Activated T-cell treated with anti-CD3 and anti-CD28 coated beads, Interleukin-2, amount 50 U/mL, for 72 hours (primary cell): ENCODE measurements at regions not wholly inside any gene's neighbourhood (a gene's known extent, or its start where the extent isn't known, plus 50 kb on each side); places are given as distances from the start of the nearest gene placed in this dataset.

Source experiments
- ATAC-seq, 2 donors: fragments of 150-1000 bp; cut with Tn5 transposase; replicated peaks in 1 of 2; 2 replicates each; pipeline ENCODE4 v1.10.0; 2021; ENCODE audit warnings: moderate library complexity in 2 of 2, mild to moderate bottlenecking in 1 of 2
- DNase-seq, 2 donors: peaks; one replicate each; pipeline ENCODE4 v3.0.0; 2021 to 2022; ENCODE audit warnings: mixed read lengths in 1 of 2
- H3K27ac Mint-ChIP-seq: one replicate; pipeline ENCODE4 v1.8.0; 2022; ENCODE audit warnings: mild to moderate bottlenecking, moderate library complexity, mixed read lengths
- H3K27me3 Mint-ChIP-seq: one replicate; pipeline ENCODE4 v1.8.0; 2022; ENCODE audit warnings: low read depth, mixed read lengths
- H3K36me3 Mint-ChIP-seq, 2 donors: one replicate each; pipeline ENCODE4 v1.8.0; 2022; ENCODE audit warnings: mixed read lengths in 2 of 2, mild to moderate bottlenecking in 1 of 2; ENCODE audit not compliant: insufficient read depth in 2 of 2
- H3K4me1 Mint-ChIP-seq: one replicate; pipeline ENCODE4 v1.8.0; 2022; ENCODE audit warnings: low read depth, mixed read lengths
- H3K4me3 Mint-ChIP-seq, 2 donors: one replicate each; pipeline ENCODE4 v1.8.0; 2022; ENCODE audit warnings: mild to moderate bottlenecking in 2 of 2, mixed read lengths in 2 of 2, moderate library complexity in 2 of 2
- H3K9me3 Mint-ChIP-seq, 2 donors: one replicate each; pipeline ENCODE4 v1.8.0; 2022; ENCODE audit warnings: mixed read lengths in 2 of 2

DNA sequence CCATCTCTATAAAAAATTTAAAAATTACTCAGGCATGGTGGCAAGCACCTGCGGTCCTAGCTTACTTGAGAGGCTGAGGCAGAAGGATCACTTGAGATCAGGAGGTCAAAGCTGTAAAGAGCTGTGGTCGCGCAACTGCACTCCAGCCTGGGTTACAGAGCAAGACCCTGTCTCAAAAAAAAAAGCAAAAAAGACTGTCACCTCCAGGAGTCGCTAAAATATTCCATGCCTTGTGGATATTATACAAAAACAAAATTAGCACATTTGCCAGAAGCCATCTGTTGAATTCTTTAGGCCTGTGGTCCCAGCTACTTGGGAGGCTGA is 87.0 kb upstream of the SDK1 start:
- Mint-ChIP-seq H3K4me1 (peaks cover 10% of the 10 kb centered on the region), H3K36me3 (no peaks in the 10 kb centered on the region), H3K4me3 (no peak overlapping the region), H3K27me3 (peaks cover 14% of the 10 kb centered on the region), H3K27ac (no peak overlapping the region), H3K9me3 (no peaks in the 10 kb centered on the region)
- DNase-seq (no peak), ATAC-seq (no peak)

DNA sequence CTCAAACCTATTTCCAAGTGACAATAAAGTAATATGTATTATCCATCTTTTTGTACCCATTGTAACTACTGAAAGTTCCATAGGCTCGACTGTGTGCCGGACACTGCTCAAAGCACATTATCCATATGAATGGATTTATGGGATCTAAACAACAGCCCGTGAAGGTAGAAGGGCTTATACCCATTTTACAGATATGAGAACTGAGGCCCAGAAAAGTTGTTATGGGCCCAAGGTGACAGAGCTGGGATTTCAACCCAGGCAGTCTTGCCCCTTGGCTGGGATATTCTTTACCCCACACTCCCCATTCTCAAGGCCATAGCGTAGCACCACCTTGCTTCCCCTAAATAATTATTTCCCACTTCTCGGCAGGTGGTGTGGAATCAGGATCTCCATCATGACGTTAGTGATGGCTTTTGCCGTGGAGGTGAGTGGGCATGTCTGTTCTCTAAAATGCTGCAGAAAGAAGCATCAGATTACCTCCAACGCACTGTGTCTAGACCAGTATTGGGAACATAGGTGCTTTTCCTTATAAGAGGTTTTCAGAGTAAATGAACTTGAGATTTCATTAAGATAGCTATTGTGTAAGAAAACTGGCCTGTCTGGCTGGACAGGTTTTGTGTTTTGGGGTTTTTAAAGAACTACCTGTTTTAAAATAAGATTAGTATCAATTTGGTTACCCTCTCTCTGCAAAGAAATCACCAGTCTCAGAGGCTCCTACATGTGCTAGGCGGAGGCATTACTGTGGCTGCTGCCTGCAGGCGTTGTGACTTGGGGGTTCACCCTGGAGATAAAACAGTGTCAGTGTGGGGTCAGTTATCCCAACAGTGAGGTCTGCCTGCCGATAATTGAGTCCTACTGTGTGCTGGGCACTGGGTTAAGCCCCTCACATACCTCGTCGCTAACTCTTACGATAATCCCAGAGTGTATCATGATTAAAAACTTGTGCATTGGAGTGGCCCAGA is 85.1 kb upstream of the SDK1 start:
- peaks cover 24% of the 10 kb centered on the region for H3K27me3 Mint-ChIP-seq
- ATAC-seq, result no peak
- H3K4me3 Mint-ChIP-seq, result no peak overlapping the region
- no peaks in the 10 kb centered on the region for H3K9me3 Mint-ChIP-seq
- H3K4me1 Mint-ChIP-seq, result peaks cover 12% of the 10 kb centered on the region
- H3K27ac Mint-ChIP-seq, result no peak overlapping the region
- no peaks in the 10 kb centered on the region for H3K36me3 Mint-ChIP-seq
- DNase-seq, result no peak

DNA sequence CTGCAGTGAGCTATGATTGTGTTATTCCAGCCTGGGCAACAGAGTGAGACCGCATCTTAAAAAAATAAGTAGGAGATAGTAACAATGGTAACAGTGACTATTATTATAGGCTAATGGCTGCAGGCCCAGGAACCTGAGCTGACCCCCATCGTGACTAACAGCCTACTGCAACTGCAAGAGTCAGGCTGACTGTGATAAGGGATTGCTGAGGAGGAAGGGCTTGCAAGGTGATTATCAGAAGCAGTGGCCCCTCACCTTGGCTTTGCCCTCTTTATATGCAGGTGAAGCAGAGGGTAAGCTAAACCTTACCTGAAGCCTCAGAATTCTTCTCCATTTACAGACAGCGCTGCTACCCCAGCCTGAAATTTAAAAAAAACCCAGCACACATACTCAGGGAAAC is 83.9 kb upstream of the SDK1 start:
- no peak overlapping the region for H3K27ac Mint-ChIP-seq
- DNase-seq (no peak), ATAC-seq (no peak)
- no peaks in the 10 kb centered on the region for H3K36me3 Mint-ChIP-seq
- peaks cover 24% of the 10 kb centered on the region for H3K27me3 Mint-ChIP-seq
- peaks cover 12% of the 10 kb centered on the region for H3K4me1 Mint-ChIP-seq
- no peaks in the 10 kb centered on the region for H3K9me3 Mint-ChIP-seq
- H3K4me3 Mint-ChIP-seq, result no peak overlapping the region

DNA sequence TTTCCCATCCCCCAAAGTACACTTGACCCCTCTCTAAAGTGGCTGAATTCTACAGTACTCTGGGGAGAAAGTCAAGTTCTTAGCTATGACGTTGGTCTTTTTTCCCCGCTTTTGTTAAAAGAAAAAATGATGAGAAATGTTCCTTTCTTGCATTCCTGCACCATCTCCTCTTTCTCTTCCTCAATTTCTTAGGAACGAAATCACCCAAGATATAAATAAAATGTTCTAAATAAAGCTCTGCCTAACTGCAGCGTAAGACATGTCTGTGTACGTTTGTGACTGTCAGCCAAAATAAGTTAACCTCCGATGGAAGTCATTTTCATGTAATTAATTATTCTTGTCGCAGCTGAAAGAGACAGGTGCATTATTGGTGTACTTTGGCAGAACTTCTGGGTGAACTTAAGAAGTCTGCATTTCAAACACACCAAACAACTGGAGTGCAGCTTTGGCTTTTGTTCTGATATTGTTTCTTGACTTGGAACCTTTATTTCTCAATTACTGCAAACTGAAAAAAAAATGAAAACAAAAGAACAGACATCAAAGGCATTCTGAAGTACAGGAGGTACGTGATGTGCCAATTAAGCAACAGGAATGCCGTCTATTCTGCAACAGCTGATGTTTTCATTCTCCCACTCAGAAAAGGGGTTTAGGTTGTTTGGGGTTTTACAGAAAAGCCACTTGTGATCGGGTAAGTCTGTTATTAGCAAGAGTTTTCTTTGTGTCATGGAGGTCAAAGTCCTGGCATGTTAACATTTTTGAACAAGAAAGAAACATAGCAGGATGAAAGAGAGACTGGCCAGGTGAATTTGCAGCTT is 82.4 kb upstream of the SDK1 start:
- ATAC-seq, result no peak
- H3K27me3 Mint-ChIP-seq, result peaks cover 24% of the 10 kb centered on the region
- no peaks in the 10 kb centered on the region for H3K36me3 Mint-ChIP-seq
- DNase-seq, result no peak
- H3K4me3 Mint-ChIP-seq, result no peak overlapping the region
- peaks cover 12% of the 10 kb centered on the region for H3K4me1 Mint-ChIP-seq
- H3K27ac Mint-ChIP-seq, result no peak overlapping the region
- no peaks in the 10 kb centered on the region for H3K9me3 Mint-ChIP-seq

DNA sequence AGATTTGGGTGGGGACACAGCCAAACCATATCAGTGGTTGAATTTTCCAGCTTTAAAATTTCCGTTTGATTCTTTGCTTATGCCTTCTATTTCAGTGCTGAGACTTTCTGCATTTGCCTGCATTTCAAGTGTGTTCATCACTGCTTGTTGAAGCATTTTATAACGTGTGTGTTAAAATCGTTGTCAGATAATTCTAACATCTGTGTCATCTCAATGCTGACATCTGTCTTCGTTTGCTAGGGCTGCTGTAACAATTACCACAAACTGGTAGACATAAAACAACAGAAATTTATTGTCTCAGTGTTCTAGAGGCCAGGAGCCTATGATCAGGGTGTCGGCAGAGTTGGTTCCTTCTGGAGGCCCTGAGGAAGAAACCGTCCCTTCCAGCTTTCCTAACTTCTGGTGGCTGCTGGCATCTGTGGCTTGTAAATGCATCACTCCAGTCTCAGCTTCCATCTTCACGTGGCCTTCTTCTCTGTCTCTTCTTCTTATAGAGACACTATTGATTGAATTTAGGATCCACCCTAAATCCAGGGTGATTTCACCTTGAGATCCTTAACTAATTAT is 71.1 kb upstream of the SDK1 start:
- H3K27me3 Mint-ChIP-seq, result peaks cover under 1% of the 10 kb centered on the region

DNA sequence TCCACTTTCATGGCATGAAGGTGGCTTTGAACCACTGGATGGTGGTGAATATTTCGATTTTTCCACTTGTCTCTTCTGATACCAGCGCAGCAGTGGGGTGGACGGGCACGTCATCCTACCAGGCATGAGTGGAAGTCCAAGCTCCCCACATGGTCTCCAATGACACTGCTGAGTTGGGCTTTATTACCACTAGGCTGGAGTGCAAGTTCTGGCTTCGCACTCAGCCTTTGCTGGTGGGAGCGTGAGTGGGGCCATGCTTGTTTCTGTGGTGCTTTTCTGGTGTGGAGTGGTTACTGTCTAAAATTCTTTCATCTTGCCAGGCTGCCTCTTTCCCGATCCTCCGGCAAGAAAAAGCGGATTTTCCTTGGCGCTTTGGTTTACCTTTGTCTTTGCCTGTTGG is 70.1 kb upstream of the SDK1 start:
- ATAC-seq, result no peak
- Mint-ChIP-seq H3K27me3 (peaks cover 7% of the 10 kb centered on the region), H3K9me3 (peaks cover 13% of the 10 kb centered on the region in 2 donors), H3K4me3 (no peak overlapping the region), H3K27ac (no peak overlapping the region), H3K36me3 (peaks cover 10 to 11% of the 10 kb centered on the region in 2 donors), H3K4me1 (peaks cover 13% of the 10 kb centered on the region)
- no peak for DNase-seq

More for the DNA sequence above, 71.1 kb upstream of the SDK1 start:
- peaks cover 13% of the 10 kb centered on the region for H3K4me1 Mint-ChIP-seq
- DNase-seq (no peak), ATAC-seq (no peak)
- no peak overlapping the region for H3K4me3 Mint-ChIP-seq
- H3K36me3 Mint-ChIP-seq, result peaks cover 3% of the 10 kb centered on the region in 2 donors
- peaks cover 6 to 7% of the 10 kb centered on the region in 2 donors for H3K9me3 Mint-ChIP-seq
- no peak overlapping the region for H3K27ac Mint-ChIP-seq

DNA sequence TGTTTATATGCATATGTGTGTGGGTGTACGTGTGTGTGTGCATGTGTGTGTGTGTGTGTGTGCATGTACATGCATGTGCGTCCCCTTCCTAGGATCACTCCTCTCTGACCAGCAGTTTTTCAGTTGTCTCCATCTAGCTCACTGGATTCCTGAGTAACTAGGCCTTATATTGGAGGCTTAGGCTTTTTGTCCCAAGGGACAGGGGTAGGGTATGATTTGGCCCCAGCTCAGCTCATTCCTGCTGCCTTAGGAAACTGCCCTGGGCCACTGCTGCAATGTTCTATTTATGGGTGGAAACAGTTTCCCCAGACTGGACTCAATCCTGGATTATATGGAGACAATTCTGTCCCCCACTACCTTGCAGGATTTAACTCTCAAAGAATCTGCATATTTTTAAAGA is 68.8 kb upstream of the SDK1 start:
- peaks cover 10 to 22% of the 10 kb centered on the region in 2 donors for H3K36me3 Mint-ChIP-seq
- no peak overlapping the region for H3K27ac Mint-ChIP-seq
- peaks cover 13% of the 10 kb centered on the region for H3K4me1 Mint-ChIP-seq
- no peak overlapping the region for H3K4me3 Mint-ChIP-seq
- ATAC-seq, result no peak
- H3K9me3 Mint-ChIP-seq, result peaks cover 14 to 15% of the 10 kb centered on the region in 2 donors
- no peak for DNase-seq
- peaks cover 7% of the 10 kb centered on the region for H3K27me3 Mint-ChIP-seq

DNA sequence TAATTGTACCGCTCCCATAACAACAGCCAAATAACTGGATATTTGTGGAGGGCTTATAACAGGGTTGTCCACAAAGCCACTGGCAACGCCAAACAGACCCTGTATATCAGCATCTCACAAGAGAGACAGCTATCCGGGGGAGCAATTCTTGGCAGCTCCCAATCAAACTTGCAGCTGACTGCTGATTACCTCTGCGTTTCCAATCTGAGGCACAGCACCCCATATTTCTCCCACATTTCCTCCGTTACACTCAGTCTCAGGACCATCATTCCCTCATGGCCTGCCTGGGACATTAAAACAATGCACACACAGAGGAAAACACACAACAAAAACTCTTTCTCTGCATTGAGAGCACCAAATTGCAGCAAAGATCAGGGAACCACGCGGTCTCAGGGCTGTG is 67.8 kb upstream of the SDK1 start:
- Mint-ChIP-seq H3K27me3 (peaks cover 7% of the 10 kb centered on the region), H3K27ac (no peak overlapping the region), H3K9me3 (peaks cover 19 to 20% of the 10 kb centered on the region in 2 donors), H3K36me3 (peaks cover 10 to 23% of the 10 kb centered on the region in 2 donors), H3K4me1 (peaks cover 11% of the 10 kb centered on the region), H3K4me3 (no peak overlapping the region)
- ATAC-seq (no peak), DNase-seq (no peak)

DNA sequence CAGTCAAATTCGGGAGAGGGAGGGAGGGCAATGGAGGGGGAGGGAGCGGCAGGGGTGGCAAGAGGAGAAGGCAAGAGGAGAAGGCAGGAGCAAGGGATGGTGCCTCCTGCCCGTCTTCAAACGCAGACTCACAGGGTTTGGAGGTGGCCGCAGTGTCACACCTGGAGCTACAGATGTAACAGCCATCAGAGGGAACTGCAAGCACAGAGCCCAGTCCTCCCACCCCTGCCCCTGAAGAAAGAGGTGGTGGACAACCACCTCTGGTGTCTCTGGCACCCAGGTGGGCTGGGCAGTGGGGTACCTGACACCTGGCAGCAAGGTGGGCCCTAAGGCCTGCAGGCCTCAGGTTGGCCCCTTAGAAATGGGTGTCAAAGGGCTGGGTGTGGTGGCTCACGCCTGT is 67.0 kb upstream of the SDK1 start:
- DNase-seq (no peak), ATAC-seq (no peak)
- Mint-ChIP-seq H3K4me3 (no peak overlapping the region), H3K27me3 (peaks cover 7% of the 10 kb centered on the region), H3K27ac (no peak overlapping the region), H3K9me3 (peaks cover 19 to 20% of the 10 kb centered on the region in 2 donors), H3K4me1 (peaks cover 6% of the 10 kb centered on the region), H3K36me3 (peaks cover 10 to 23% of the 10 kb centered on the region in 2 donors)

DNA sequence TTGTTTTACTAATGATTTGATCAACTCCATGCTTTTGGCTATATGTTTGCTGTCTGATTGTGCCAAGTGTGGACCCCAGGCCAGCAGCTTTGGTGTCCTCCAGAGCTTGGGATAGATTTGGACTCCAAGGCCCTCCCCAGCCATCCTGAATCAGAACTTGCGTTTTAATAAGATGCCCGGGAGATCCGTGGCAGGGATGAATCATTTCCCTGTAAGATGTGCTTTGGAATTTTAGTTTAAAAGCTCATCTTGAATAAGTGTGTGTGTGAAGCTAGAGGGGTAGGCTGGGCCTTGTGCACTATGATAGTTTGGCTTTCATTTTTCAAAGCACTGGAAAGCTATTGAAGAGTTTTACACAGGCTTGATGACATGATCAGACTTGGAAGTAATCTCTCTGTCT is 66.2 kb upstream of the SDK1 start:
- ATAC-seq, result no peak
- DNase-seq, result no peak
- peaks cover 6% of the 10 kb centered on the region for H3K4me1 Mint-ChIP-seq
- H3K4me3 Mint-ChIP-seq, result no peak overlapping the region
- H3K9me3 Mint-ChIP-seq, result peaks cover 14 to 18% of the 10 kb centered on the region in 2 donors
- no peak overlapping the region for H3K27ac Mint-ChIP-seq
- peaks cover 7% of the 10 kb centered on the region for H3K27me3 Mint-ChIP-seq
- peaks cover 9 to 23% of the 10 kb centered on the region in 2 donors for H3K36me3 Mint-ChIP-seq

DNA sequence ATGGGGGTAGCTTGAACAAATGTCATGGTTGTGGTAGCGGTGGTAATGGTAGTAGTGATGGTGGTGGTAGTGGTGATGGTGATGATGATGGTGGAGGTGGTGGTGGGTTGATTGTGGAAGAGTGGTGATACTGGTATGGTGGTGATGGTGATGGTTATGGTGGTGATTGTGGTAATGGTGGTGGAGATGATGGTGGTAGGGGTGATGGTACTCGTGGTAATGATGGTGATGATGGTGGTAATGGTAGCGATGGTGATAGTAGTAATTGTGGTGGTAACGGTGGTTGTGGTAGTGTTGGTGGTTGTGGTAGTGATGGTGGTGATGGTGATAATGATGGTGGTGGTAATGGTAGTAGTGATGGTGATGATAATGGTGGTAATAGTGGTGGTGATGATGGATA is 65.7 kb upstream of the SDK1 start:
- DNase-seq (no peak), ATAC-seq (no peak)
- Mint-ChIP-seq H3K36me3 (peaks cover 8 to 23% of the 10 kb centered on the region in 2 donors), H3K27ac (no peak overlapping the region), H3K4me1 (peaks cover 6% of the 10 kb centered on the region), H3K27me3 (peaks cover 7% of the 10 kb centered on the region), H3K9me3 (peaks cover 14 to 16% of the 10 kb centered on the region in 2 donors), H3K4me3 (no peak overlapping the region)

DNA sequence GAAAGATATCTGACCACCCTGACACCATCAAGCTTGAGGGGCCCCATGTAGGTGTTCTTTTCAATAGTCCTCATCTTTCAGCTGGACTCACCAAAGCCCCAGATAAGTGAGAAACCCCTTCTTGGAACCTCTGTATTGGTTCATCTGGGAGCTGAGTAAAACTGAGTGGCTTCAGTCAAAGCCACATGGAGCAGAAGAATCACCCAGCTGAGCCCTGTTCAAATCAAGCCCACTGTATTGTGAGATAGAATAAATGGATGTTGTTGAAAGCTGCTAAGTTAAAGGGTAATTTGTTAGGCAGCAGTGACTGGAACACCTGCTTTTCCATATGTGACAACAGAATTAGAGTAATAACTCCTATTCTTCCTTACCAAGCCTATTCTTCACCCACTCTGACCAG is 64.8 kb upstream of the SDK1 start:
- Mint-ChIP-seq H3K9me3 (peaks cover 14 to 15% of the 10 kb centered on the region in 2 donors), H3K27ac (no peak overlapping the region), H3K4me1 (peaks cover 6% of the 10 kb centered on the region), H3K27me3 (peaks cover 7% of the 10 kb centered on the region), H3K4me3 (no peak overlapping the region), H3K36me3 (peaks cover 8 to 23% of the 10 kb centered on the region in 2 donors)
- DNase-seq (no peak), ATAC-seq (no peak)
